Parathyroid adenoma (tissue), 2 donors: ENCODE measurements at regions not wholly inside any gene's neighbourhood (a gene's known extent, or its start where the extent isn't known, plus 50 kb on each side); places are given as distances from the start of the nearest gene placed in this dataset.

Source experiments
- H2AFZ ChIP-seq: fragments of 300-600 bp; sonication (generic); one replicate; pipeline ENCODE4 v1.7.0; 2017; ENCODE audit warnings: antibody characterized with exemption, mild to moderate bottlenecking
- H3K27ac ChIP-seq: fragments of 300-600 bp; sonication (generic); one replicate; pipeline ENCODE4 v1.7.0; 2017
- H3K27me3 ChIP-seq: fragments of 300-600 bp; sonication (generic); one replicate; pipeline ENCODE4 v1.7.0; 2017; ENCODE audit warnings: low read length; ENCODE audit not compliant: control insufficient read depth, insufficient read depth
- H3K36me3 ChIP-seq: fragments of 300-600 bp; sonication (generic); one replicate; pipeline ENCODE4 v1.7.0; 2017; ENCODE audit warnings: low read length; ENCODE audit not compliant: control insufficient read depth, insufficient read depth
- H3K4me1 ChIP-seq: fragments of 300-600 bp; sonication (generic); one replicate; pipeline ENCODE4 v1.7.0; 2017; ENCODE audit warnings: control low read depth
- H3K4me2 ChIP-seq: fragments of 300-600 bp; sonication (generic); one replicate; pipeline ENCODE4 v1.7.0; 2017; ENCODE audit warnings: low read length
- H3K4me3 ChIP-seq: fragments of 300-600 bp; sonication (generic); one replicate; pipeline ENCODE4 v1.7.0; 2017; ENCODE audit warnings: low read depth, low read length
- H3K79me2 ChIP-seq: fragments of 300-600 bp; sonication (generic); one replicate; pipeline ENCODE4 v1.7.0; 2017; ENCODE audit warnings: control low read depth
- H3K9ac ChIP-seq: fragments of 300-600 bp; sonication (generic); one replicate; pipeline ENCODE4 v1.7.0; 2017; ENCODE audit warnings: mild to moderate bottlenecking
- H3K9me3 ChIP-seq: fragments of 300-600 bp; sonication (generic); one replicate; pipeline ENCODE4 v1.7.0; 2017; ENCODE audit warnings: low read length; ENCODE audit not compliant: control insufficient read depth
- CTCF ChIP-seq: fragments of 300-600 bp; sonication (generic); IDR thresholded peaks from one replicate; pipeline ENCODE4 v1.7.0; 2017; ENCODE audit warnings: antibody characterized with exemption, mild to moderate bottlenecking
- donor health status: primary hyperparathyroidism.

- H3K4me2 ChIP-seq: peak overlapping the region; percentile 38
- peaks cover 2% of the 10 kb centered on the region for H3K36me3 ChIP-seq
- no peaks in the 10 kb centered on the region for H3K79me2 ChIP-seq
- H3K27me3 ChIP-seq: no peaks in the 10 kb centered on the region
- H3K27ac ChIP-seq: no peak overlapping the region
- H3K9ac ChIP-seq: no peak overlapping the region
- H3K9me3 ChIP-seq: no peaks in the 10 kb centered on the region
- H2AFZ ChIP-seq: no peak overlapping the region
- H3K4me3 ChIP-seq: no peak overlapping the region
- no peak for TF ChIP-seq CTCF
- H3K4me1 ChIP-seq: no peaks in the 10 kb centered on the region
These were observed 65.3 kb upstream of the HTR4 start for GRCh38 chr5:148719605-148720004.

GRCh38 chr5:148720257-148720656 lies 65.9 kb upstream of the HTR4 start:
- H3K36me3 ChIP-seq: peaks cover 2% of the 10 kb centered on the region
- no peak for TF ChIP-seq CTCF

GRCh38 chr5:148723143-148723542 lies 68.8 kb upstream of the HTR4 start:
- H3K79me2 ChIP-seq: no peaks in the 10 kb centered on the region
- no peak overlapping the region for H2AFZ ChIP-seq
- H3K4me2 ChIP-seq: no peak overlapping the region
- no peaks in the 10 kb centered on the region for H3K9me3 ChIP-seq
- H3K36me3 ChIP-seq: no peaks in the 10 kb centered on the region
- no peaks in the 10 kb centered on the region for H3K4me1 ChIP-seq
- H3K9ac ChIP-seq: no peak overlapping the region
- TF ChIP-seq CTCF: no peak
- H3K4me3 ChIP-seq: no peak overlapping the region
- H3K27ac ChIP-seq: no peak overlapping the region
- no peaks in the 10 kb centered on the region for H3K27me3 ChIP-seq

More at GRCh38 chr5:148720257-148720656, 65.9 kb upstream of the HTR4 start:
- H2AFZ ChIP-seq: no peak overlapping the region
- H3K4me2 ChIP-seq: peak overlapping the region; percentile 38
- no peaks in the 10 kb centered on the region for H3K27me3 ChIP-seq
- H3K4me3 ChIP-seq: no peak overlapping the region
- H3K4me1 ChIP-seq: no peaks in the 10 kb centered on the region
- H3K79me2 ChIP-seq: no peaks in the 10 kb centered on the region
- H3K9ac ChIP-seq: no peak overlapping the region
- H3K9me3 ChIP-seq: no peaks in the 10 kb centered on the region
- no peak overlapping the region for H3K27ac ChIP-seq

GRCh38 chr5:148725675-148726074 lies 71.3 kb upstream of the HTR4 start:
- H3K79me2 ChIP-seq: no peaks in the 10 kb centered on the region
- no peaks in the 10 kb centered on the region for H3K4me1 ChIP-seq
- TF ChIP-seq CTCF: no peak
- no peak overlapping the region for H3K4me3 ChIP-seq
- no peak overlapping the region for H3K4me2 ChIP-seq
- no peaks in the 10 kb centered on the region for H3K36me3 ChIP-seq
- H3K9me3 ChIP-seq: no peaks in the 10 kb centered on the region
- no peak overlapping the region for H3K27ac ChIP-seq
- H2AFZ ChIP-seq: no peak overlapping the region
- H3K9ac ChIP-seq: no peak overlapping the region
- no peaks in the 10 kb centered on the region for H3K27me3 ChIP-seq

- Histone ChIP-seq H3K27me3 (no peaks in the 10 kb centered on the region), H3K36me3 (no peaks in the 10 kb centered on the region), H3K4me1 (no peaks in the 10 kb centered on the region), H3K4me3 (no peak overlapping the region), H3K9me3 (no peaks in the 10 kb centered on the region), H3K79me2 (no peaks in the 10 kb centered on the region), H3K27ac (no peak overlapping the region), H3K9ac (no peak overlapping the region), H3K4me2 (no peak overlapping the region), H2AFZ (no peak overlapping the region)
- TF ChIP-seq CTCF: no peak
These were observed 74.9 kb upstream of the HTR4 start for GRCh38 chr5:148729182-148729581.
